ENCODE measurements at regions not wholly inside any gene's neighbourhood (a gene's known extent, or its start where the extent isn't known, plus 50 kb on each side); places are given as distances from the start of the nearest gene placed in this dataset.
"Not testable (repeated sequence)": the region's sequence is repeated elsewhere in the genome, so short reads cannot be mapped to it uniquely, and the experiment has no call there.

- DNase-seq, result no peak
These were observed 50.8 kb upstream of the CTNNA1 start for GRCh38 chr5:138702166-138703077.

DNA sequence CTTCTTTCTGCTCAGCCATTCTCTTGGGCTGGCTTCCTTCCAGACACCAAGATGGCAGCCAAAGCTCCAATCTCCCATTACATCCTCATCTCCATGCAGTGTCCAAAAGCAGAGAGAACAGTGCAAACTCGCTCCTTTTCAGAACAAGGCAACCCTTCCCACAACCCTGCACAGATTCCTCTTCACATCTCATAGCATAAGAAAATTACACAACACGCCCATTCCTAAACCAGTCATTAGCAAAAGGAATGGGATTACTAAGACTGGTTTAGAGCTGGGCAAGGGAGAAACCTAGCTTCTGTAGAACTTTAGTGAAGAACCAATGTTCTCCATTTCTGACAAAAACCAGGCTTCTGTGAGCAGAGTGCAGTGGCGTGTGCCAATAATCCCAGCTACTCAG lies 51.5 kb upstream of the CTNNA1 start:
- DNase-seq, result no peak

- DNase-seq, result no peak
These were observed 52.5 kb upstream of the CTNNA1 start for GRCh38 chr5:138700581-138701362.

DNA sequence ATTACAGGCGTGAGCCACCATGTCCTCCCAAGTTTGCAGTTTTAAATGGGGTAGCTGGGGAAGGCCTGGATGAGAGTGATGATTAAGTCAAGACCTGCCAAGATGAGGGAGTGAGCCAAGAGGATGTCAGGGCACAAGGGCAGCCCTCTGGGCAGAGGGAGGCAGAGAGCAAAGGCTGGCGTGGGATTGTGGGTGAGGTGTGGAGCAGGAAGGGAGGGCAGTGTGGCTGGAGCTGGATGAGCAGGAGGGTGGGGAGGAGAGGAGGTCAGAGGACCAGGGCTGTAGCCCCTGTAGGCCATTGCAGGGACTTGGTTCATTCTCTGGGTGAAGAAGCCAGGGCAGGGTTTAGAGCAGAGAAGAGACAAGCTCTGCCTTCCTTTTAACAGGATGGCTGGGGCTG lies 53.7 kb upstream of the CTNNA1 start:
- DNase-seq, result no peak

GRCh38 chr5:138698713-138699112 lies 54.5 kb upstream of the CTNNA1 start:
- DNase-seq, result no peak

DNA sequence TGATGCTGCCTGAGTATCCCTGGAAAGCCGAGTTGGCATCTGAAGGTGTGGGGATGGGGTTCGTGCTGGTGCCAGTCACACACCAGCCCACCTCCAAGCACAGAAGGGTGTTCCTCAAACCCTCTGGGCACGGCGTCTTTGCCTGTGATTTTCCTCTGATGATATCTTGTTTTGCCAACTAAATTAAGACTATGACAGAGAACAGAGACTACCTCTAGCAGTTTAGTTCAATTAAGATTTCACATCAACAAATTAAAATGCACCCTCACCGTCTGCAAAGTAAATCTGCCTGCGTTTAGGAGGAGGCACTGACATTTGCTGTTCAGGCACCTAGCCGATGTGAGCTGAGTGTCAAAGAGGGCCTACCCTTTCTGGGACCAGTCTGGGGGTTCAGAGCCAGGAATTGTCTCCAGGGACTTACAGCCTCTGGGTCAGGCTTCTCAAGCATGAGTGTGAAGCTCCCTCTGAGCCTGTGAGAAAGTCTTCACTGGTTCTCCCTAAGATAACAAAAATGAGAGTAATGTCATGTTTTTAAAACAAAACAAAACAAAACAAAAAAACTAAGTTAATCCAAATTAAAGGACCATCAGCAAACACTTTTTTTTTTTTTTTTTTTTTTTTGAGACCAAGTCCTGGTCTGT lies 55.4 kb upstream of the CTNNA1 start:
- no peak for DNase-seq

- DNase-seq, result peak; percentile 53
These were observed 56.7 kb upstream of the CTNNA1 start for GRCh38 chr5:138696501-138696900.

- DNase-seq, result no peak
These were observed 57.4 kb upstream of the CTNNA1 start for GRCh38 chr5:138695781-138696180.

DNA sequence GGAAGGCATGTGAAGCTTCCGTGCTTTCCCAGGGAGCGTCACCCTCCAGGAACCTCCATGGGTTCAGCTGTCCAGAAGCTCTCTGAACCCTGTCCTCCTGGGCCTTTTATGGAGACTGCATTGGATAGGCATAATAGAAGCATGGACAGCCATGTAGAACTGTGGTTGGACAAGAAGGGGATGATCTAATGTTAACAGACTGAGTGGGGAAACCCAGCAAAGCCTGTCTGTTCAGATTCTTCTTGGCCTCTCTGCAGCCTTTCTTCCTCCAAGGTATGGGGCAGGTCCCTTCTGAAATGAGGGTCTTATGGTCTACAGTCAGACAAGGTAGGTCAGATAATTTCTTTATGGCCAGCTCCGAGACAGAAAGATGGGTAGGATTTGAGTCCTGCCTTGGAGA lies 59.1 kb upstream of the CTNNA1 start:
- no peak for DNase-seq

DNA sequence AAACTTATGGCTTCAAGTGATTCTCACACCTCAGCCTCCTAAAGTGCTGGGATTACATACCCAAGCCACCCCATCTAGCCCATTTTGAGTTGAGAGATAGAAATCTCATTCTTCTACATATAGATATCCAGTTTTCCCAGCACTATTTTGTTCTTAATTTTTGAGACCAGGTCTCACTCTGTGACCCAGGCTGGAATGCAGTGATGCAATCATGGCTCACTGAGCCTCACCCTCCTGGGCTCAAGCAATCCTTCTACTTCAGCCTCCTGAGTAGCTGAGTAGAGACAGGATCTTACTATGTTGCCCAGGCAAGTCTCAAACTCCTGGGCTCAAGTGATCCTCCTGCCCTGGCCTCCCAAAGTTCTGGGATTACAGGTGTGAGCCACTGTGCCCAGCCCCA lies 60.9 kb upstream of the CTNNA1 start:
- no peak for DNase-seq

- no peak for DNase-seq
These were observed 66.6 kb upstream of the CTNNA1 start for GRCh38 chr5:138686668-138687067.

GRCh38 chr5:138685193-138685745 lies 68.0 kb upstream of the CTNNA1 start:
- DNase-seq, result no peak

DNA sequence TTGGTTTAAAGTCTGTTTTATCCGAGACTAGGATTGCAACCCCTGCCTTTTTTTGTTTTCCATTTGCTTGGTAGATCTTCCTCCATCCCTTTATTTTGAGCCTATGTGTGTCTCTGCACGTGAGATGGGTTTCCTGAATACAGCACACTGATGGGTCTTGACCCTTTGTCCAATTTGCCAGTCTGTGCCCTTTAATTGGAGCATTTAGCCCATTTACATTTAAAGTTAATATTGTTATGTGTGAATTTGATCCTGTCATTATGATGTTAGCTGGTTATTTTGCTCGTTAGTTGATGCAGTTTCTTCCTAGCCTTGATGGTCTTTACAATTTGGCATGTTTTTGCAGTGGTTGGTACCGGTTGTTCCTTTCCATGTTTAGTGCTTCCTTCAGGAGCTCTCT lies 70.8 kb upstream of the CTNNA1 start:
- not testable (repeated sequence) for DNase-seq

DNA sequence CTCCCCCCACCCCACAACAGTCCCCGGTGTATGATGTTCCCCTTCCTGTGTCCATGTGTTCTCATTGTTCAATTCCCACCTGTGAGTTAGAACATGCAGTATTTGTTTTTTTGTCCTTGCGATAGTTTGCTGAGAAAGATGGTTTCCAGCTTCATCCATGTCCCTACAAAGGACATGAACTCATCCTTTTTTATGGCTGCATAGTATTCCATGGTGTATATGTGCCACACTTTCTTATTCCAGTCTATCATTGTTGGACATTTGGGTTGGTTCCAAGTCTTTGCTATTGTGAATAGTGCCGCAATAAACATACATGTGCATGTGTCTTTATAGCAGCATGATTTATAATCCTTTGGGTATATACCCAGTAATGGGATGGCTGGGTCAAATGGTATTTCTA lies 74.4 kb upstream of the CTNNA1 start:
- DNase-seq, result not testable (repeated sequence)

DNA sequence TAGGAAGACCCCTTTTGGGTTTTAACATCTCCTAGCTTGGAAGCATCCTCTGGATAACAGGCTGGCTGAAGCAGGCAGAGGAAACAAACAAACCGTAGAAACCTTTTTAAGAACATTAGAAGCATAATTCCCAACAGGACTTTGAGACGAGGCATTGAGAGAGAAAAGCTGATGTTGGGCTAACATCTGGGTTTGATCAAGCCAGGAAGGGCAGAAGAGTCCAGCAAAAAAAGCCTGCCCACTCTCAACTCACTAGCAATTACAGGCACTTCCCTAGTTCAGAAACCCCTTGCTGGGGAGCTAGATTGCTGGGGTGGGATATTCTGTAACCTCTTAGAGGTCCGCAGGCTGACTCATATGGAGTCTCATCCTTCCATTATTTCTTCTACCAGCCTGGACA lies 75.4 kb upstream of the CTNNA1 start:
- DNase-seq, result no peak

DNA sequence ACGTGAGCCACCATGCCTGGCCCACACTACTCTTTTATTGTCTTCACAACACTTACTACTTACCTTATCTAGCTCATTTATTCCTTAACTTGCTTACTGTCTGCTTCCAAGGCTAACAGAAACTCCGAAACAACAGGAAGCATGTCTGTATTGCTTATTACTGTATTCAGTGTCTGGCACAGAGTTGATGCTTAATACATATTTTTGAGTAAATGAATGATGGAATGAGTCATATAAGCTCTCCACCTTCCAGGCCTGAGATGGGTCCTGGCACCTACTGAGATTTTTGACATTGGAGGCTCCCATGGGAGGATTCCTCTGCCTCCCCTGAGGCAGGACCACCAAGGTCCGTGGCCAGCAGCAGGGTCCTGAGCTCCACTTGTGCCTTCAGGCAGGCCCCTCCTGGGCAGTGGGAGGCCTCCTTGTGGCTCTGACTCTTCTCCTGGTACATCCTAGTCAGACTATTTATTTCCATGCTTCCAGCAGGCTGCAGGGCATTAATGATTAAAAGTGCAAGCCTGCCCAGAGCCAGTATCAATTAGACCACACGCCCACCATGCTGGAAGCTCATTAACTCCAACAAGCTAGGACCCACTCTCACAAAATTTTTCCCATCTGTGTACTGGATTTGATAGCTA lies 76.5 kb upstream of the CTNNA1 start:
- DNase-seq, result no peak

DNA sequence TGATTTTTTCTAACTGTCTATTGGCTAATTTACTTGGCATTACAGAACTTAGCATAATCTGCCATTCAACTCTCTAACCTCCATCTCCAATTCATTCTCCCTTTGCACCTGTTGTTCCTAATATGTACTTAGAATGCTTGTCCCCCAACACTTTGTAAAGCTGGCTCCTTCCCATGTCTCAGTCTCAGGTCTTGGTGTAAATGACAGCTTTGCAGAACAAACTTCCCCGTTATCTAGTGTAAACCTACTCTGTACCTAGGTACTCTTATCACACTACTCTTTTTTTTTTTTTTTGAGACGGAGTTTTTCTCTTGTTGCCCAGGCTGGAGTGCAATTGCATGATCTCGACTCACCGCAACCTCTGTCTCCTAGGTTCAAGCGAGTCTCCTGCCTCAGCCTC lies 77.2 kb upstream of the CTNNA1 start:
- no peak for DNase-seq

DNA sequence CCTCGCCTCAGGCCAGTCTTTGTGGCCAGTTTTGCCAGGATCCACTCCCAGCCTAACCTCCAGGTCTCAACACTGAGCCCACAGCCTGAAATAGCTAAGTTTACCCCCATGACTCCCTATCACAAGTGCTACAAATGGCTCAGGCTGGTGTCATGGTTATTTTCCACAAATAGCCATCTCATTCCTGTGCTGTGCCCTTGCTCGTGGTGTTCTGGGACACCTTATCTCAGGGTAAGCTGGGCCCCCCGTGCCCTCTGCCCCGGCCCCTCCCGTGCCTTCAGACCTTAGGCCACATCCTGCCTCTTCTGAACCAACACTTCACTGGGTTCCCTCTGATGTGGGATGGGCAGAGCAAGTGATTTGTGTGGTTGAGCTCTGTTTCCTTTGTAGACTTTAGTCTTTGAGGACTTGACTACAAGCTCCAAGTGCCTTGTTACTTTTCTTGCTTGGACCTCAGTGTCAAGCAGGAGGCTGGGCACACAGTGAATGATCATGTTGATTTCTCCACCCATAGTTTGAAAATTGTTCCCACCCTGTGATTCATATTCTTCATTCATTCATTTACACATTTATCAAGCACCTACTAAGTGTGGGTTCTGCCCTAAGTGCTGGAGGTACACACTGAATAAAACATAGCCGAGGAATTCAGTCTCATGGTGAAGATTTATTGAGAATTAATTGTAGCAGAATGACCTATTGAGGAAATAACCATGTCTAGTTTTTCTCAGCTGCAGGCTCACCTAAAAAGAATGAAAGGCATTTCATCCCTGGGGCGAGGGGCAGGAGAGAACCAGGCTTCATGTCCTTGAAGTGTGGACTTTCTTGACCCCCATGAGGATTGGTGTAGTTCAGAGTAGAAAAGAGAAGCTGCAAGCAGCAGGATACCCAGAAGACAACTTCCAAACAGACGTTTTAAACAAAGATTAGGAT lies 84.5 kb upstream of the CTNNA1 start:
- no peak for DNase-seq

DNA sequence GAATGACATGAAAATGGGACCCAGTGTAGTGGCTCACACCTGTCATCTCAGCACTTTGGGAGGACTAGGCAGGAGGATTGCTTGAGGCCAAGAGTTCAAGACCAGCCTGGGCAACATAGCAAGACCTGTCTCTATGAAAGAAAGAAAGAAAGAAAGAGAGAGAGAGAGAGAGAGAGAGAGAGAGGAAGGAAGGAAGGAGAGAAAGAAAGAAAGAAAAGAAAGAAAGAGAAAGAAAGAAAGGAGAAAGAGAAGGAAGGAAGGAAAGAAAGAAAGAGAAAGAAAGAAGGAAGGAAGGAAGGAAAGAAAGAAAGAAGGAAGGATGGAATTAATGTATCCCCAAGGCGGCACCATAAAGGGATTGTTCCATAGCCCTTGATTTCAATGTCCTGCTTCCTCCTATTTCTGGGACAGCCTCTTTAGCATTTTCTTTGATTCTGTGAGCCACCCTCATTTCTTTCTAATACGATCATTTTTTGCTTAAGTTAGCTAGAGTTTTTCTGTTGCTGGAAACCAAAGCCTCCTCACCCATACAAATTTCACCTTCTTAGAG lies 85.4 kb upstream of the CTNNA1 start:
- not testable (repeated sequence) for DNase-seq

DNA sequence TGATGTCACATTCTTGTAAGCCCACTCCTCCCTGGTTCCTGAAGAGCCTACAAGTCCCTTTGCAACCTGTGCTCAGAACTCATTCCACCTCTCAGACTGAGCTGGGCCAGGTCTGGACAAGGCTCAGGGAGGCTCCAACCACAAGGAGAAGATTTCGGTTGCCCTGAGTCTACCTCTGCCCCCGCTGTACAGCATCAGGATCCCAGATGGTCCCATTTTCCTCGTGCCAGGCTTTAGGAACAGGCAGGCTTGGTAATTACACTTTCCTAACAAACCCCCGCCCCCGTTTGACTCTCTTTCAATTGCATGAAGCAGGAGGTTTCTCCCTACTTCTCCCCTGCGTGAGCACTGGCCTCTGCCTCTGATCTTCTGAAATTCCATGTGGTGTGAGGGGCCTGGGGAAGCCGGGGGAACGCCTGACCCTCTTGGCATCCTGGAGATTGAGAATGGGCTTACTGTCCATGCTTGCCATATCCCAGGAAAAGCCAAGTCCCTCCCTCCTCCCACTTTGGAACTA lies 86.9 kb upstream of the CTNNA1 start:
- no peak for DNase-seq

- DNase-seq, result no peak
These were observed 88.0 kb upstream of the CTNNA1 start for GRCh38 chr5:138665261-138665660.
